GM12878 (cell line): ENCODE measurements at regions not wholly inside any gene's neighbourhood (a gene's known extent, or its start where the extent isn't known, plus 50 kb on each side); places are given as distances from the start of the nearest gene placed in this dataset.

Experiments used
- ATAC-seq: fragments of 200-7000 bp; cut with Tn5 transposase; 3 replicates; pipeline ENCODE4 v1.9.1; 2020; ENCODE audit warnings: mild to moderate bottlenecking, moderate library complexity
- BruUV-seq: library from RNA; stranded (reverse); fragments of 400-500 nt; replicated peaks from 2 replicates; lab custom pipeline; 2021; lab: Mats Ljungman, UMichigan
- CTCF ChIA-PET: fragments of 300-600 bp; sonication (Branson Sonifier 250); formaldehyde crosslinking; extraction: SDS; loops from one replicate; lab custom pipeline; 2021; ENCODE audit warnings: inconsistent platforms; lab: Yijun Ruan, JAX
- POLR2A ChIA-PET: fragments of 350-600 bp; formaldehyde crosslinking; extraction: SDS; loops from one replicate; lab custom pipeline; 2021; ENCODE audit warnings: inconsistent platforms; lab: Charles Lee
- RAD21 ChIA-PET: fragments of 300-600 bp; sonication (Branson Sonifier 250); formaldehyde crosslinking; loops from one replicate; lab custom pipeline; 2023; ENCODE audit warnings: antibody characterized with exemption; ENCODE audit not compliant: unreplicated experiment; lab: Charles Lee
- SMC1A ChIA-PET: fragments of 300-600 bp; sonication (Branson Sonifier 250); formaldehyde crosslinking; loops from one replicate; lab custom pipeline; 2023; ENCODE audit not compliant: unreplicated experiment, uncharacterized antibody; lab: Charles Lee
- DNase-seq: peaks from one replicate; pipeline ENCODE4 v3.0.0-alpha.2; 2011; ENCODE audit warnings: low read depth, low spot score
- FAIRE-seq: peaks from 3 replicates; lab custom pipeline; 2011; peaks lifted over from hg19 to GRCh38; lab: Jason Lieb, UNC
- H2AFZ ChIP-seq: 2 replicates; pipeline ENCODE4 v1.6.0; 2011; ENCODE audit warnings: low read depth, low read length, control low read depth; ENCODE audit not compliant: control insufficient read depth
- H3K27ac ChIP-seq: 2 replicates; pipeline ENCODE4 v1.5.1; 2011; ENCODE audit warnings: control low read depth; ENCODE audit not compliant: control insufficient read depth, insufficient read depth
- H3K27me3 ChIP-seq, 2 experiments: replicated peaks in 1 of 2; 2 replicates each; pipeline versions ENCODE4 v1.6.0 to v1.6.1; 2011; ENCODE audit warnings: low read length in 1 of 2; ENCODE audit not compliant: control insufficient read depth in 2 of 2, insufficient read depth in 2 of 2
- H3K36me3 ChIP-seq, 2 experiments: 2 replicates each; pipeline ENCODE4 v1.5.1; 2011; ENCODE audit warnings: low read length in 1 of 2; ENCODE audit not compliant: control insufficient read depth in 2 of 2, insufficient read depth in 2 of 2
- H3K4me1 ChIP-seq: 2 replicates; pipeline ENCODE4 v1.6.1; 2011; ENCODE audit warnings: mild to moderate bottlenecking, low read length, moderate library complexity, mixed read lengths; ENCODE audit not compliant: control insufficient read depth, insufficient read depth
- H3K4me2 ChIP-seq: 2 replicates; pipeline ENCODE4 v1.6.0; 2011; ENCODE audit warnings: control low read depth; ENCODE audit not compliant: control insufficient read depth, insufficient read depth
- H3K4me3 ChIP-seq: fragments of 200-600 bp; sonication (generic); 2 replicates; pipeline ENCODE4 v1.5.1; 2016
- H3K79me2 ChIP-seq: 2 replicates; pipeline ENCODE4 v1.6.0; 2011; ENCODE audit warnings: low read length; ENCODE audit not compliant: control insufficient read depth, insufficient read depth
- H3K9ac ChIP-seq: 2 replicates; pipeline ENCODE4 v1.8.0; 2011; ENCODE audit warnings: low read length, control low read depth, mixed read lengths; ENCODE audit not compliant: control insufficient read depth, insufficient read depth
- H3K9me3 ChIP-seq: replicated peaks from 3 replicates; pipeline ENCODE4 v1.5.1; 2011; ENCODE audit warnings: mild to moderate bottlenecking, low read length; ENCODE audit not compliant: control insufficient read depth, insufficient read depth
- H4K20me1 ChIP-seq: 2 replicates; pipeline ENCODE4 v1.6.0; 2011; ENCODE audit not compliant: control insufficient read depth, insufficient read depth
- BRCA1 ChIP-seq: IDR thresholded peaks from 2 replicates; pipeline ENCODE4 v1.6.1; 2011; ENCODE audit warnings: low read depth, low read length, improper control_type of control experiment
- CEBPZ ChIP-seq: fragments of 150-350 bp; IDR thresholded peaks from 2 replicates; pipeline ENCODE4 v1.6.1; 2016; ENCODE audit warnings: low read depth, low read length
- EED ChIP-seq: sonication (generic); IDR thresholded peaks from 2 replicates; pipeline ENCODE4 v1.6.1; 2016; ENCODE audit warnings: antibody characterized with exemption, low read depth
- EGR1 ChIP-seq, 2 experiments: IDR thresholded peaks; 1 replicate in 1 of 2; 2 replicates in 1 of 2; pipeline ENCODE4 v1.6.1; 2011 to 2012; ENCODE audit warnings: low read depth in 2 of 2, low read length in 2 of 2, borderline replicate concordance in 1 of 2, mild to moderate bottlenecking in 1 of 2, moderate library complexity in 1 of 2
- KAT2A ChIP-seq: conservative IDR thresholded peaks from 2 replicates; pipeline ENCODE4 v1.6.1; 2011; ENCODE audit warnings: low read depth, low read length; ENCODE audit not compliant: control insufficient read depth
- SREBF1 ChIP-seq: IDR thresholded peaks from 2 replicates; pipeline ENCODE4 v1.6.1; 2012; ENCODE audit warnings: mild to moderate bottlenecking, low read length
- ZNF24 ChIP-seq: fragments of 450-650 bp; IDR thresholded peaks from 2 replicates; pipeline ENCODE4 v1.6.1; 2017; ENCODE audit warnings: antibody characterized with exemption, mild to moderate bottlenecking
- ZSCAN29 ChIP-seq: fragments of 450-650 bp; IDR thresholded peaks from 2 replicates; pipeline ENCODE4 v1.6.1; 2017; ENCODE audit warnings: mild to moderate bottlenecking, moderate library complexity
- in situ Hi-C: fragments of 300-500 bp; cut with MboI; formaldehyde crosslinking; loops from 9 replicates; pipeline ENCODE4 v1.14.3; 2018; ENCODE audit warnings: mixed read lengths
- intact Hi-C: fragments of 100-400 bp; cut with micrococcal nuclease; formaldehyde crosslinking; loops from one replicate; pipeline ENCODE4 v1.14.2; 2022; ENCODE audit not compliant: unreplicated experiment
- TF ChIP-seq, protein P1 (sequence below): IDR thresholded peaks from 2 replicates; pipeline ENCODE4 v1.6.1; 2012; ENCODE audit warnings: low read depth, low read length, improper control_type of control experiment

DNA sequence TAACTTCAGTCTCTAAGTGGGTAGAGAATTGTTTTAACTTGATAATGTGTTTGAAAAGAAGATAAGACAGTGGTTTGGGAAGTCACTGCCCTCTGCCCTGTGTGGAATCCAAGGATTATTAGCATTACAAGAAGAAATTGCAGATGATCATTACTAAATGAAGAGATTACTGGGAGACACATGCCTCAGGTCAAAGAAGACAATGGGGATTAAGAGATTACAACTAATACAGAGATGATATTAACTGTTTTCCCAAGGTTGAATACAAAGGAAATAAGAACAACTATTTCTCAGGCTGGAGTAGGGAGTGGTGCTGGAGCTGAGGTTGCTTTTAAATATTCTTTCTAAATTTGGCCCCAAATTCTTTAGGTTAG is 166.0 kb downstream of the TRMT11 start:
- ChIA-PET POLR2A (no interaction called here), CTCF (no interaction called here), RAD21 (no interaction called here), SMC1A (no interaction called here)
- Histone ChIP-seq H3K9ac (no peak overlapping the region), H3K27ac (no peak overlapping the region), H2AFZ (no peak overlapping the region), H3K4me3 (no peak overlapping the region), H3K79me2 (no peaks in the 10 kb centered on the region), H3K27me3 (no peaks in the 10 kb centered on the region), H3K4me2 (no peak overlapping the region), H3K9me3 (no peaks in the 10 kb centered on the region), H4K20me1 (no peaks in the 10 kb centered on the region), H3K36me3 (no peaks in the 10 kb centered on the region), H3K4me1 (peaks cover 5% of the 10 kb centered on the region; the same call in 1 of the 2 replicates)
- intact Hi-C loops = no loop called here
- in situ Hi-C loops = no loop called here
- ATAC-seq = no peak
- TF ChIP-seq ZSCAN29 = no peak
- TF ChIP-seq ZNF24 = no peak
- no peak for TF ChIP-seq SREBF1
- no peak for TF ChIP-seq EED
- no peak for TF ChIP-seq BRCA1
- no peak for TF ChIP-seq EGR1 (IDR thresholded peaks at IDR 0.05; ENCODE audit: borderline replicate concordance in 1 of 2, low read depth in 2 of 2, low read length in 2 of 2)
- TF ChIP-seq CEBPZ = no peak
- no peak for TF ChIP-seq KAT2A
- TF ChIP-seq, protein P1, sequence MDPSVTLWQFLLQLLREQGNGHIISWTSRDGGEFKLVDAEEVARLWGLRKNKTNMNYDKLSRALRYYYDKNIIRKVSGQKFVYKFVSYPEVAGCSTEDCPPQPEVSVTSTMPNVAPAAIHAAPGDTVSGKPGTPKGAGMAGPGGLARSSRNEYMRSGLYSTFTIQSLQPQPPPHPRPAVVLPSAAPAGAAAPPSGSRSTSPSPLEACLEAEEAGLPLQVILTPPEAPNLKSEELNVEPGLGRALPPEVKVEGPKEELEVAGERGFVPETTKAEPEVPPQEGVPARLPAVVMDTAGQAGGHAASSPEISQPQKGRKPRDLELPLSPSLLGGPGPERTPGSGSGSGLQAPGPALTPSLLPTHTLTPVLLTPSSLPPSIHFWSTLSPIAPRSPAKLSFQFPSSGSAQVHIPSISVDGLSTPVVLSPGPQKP = no peak
- no peak for FAIRE-seq
- no TSS peak for BruUV-seq
- no peak for DNase-seq
